ENCODE measurements at regions not wholly inside any gene's neighbourhood (a gene's known extent, or its start where the extent isn't known, plus 50 kb on each side); places are given as distances from the start of the nearest gene placed in this dataset.

GRCh38 chr5:162801235-162801634 is 636.2 kb upstream of the CCNG1 start:
- no TSS peak for BruUV-seq (replicated peaks)

GRCh38 chr5:162806195-162806594 is 631.2 kb upstream of the CCNG1 start:
- Histone ChIP-seq H3K4me3 (ENCODE audit: low read depth in 2 of 2, low read length in 2 of 2) (no peak overlapping the region), H3K27me3 (ENCODE audit: control insufficient read depth, insufficient read depth, low read length) (no peaks in the 10 kb centered on the region), H3K27ac (ENCODE audit: low read length) (no peak overlapping the region), H3K4me1 (ENCODE audit: control insufficient read depth, insufficient read depth, low read length) (no peaks in the 10 kb centered on the region), H3K36me3 (ENCODE audit: control insufficient read depth, insufficient read depth, low read length) (no peaks in the 10 kb centered on the region), H3K9me3 (ENCODE audit: control insufficient read depth, insufficient read depth, low read depth, low read length) (no peaks in the 10 kb centered on the region; the same call in 1 of the 2 replicates)
- intact Hi-C loops (cut with micrococcal nuclease; ENCODE audit: unreplicated experiment) (no loop called here), in situ Hi-C loops (cut with HindIII; ENCODE audit: low pct_unique_long_range_greater_than_20kb, low sequenced_read_pairs) (no loop called here)
- TF ChIP-seq SIN3A (IDR thresholded peaks at IDR 0.05; ENCODE audit: borderline replicate concordance, insufficient read depth, low read depth, low read length) = no peak
- TF ChIP-seq TCF7L2 (IDR thresholded peaks at IDR 0.05; ENCODE audit: low read depth, low read length) = no peak
- no peak for TF ChIP-seq CTCF (IDR thresholded peaks at IDR 0.05)
- no peak for TF ChIP-seq REST (IDR thresholded peaks at IDR 0.05; ENCODE audit: insufficient read depth in 1 of 2, low read depth in 2 of 2, low read length in 1 of 2)
- no peak for TF ChIP-seq POLR2AphosphoS5 (IDR thresholded peaks at IDR 0.05; ENCODE audit: low read depth, low read length)
- DNase-seq (ENCODE audit: low read depth, low spot score) = no peak
- ChIA-PET POLR2A (no interaction called here), CTCF (no interaction called here)
- BruUV-seq (replicated peaks) = no TSS peak
- no peak for ATAC-seq

More at GRCh38 chr5:162801235-162801634, 636.2 kb upstream of the CCNG1 start:
- Histone ChIP-seq H3K27ac (ENCODE audit: low read length) (no peak overlapping the region), H3K27me3 (ENCODE audit: control insufficient read depth, insufficient read depth, low read length) (no peaks in the 10 kb centered on the region), H3K4me3 (ENCODE audit: low read depth in 2 of 2, low read length in 2 of 2) (no peak overlapping the region), H3K9me3 (ENCODE audit: control insufficient read depth, insufficient read depth, low read depth, low read length) (peaks cover 2% of the 10 kb centered on the region; the same call in 1 of the 2 replicates), H3K4me1 (ENCODE audit: control insufficient read depth, insufficient read depth, low read length) (no peaks in the 10 kb centered on the region), H3K36me3 (ENCODE audit: control insufficient read depth, insufficient read depth, low read length) (no peaks in the 10 kb centered on the region)
- no peak for TF ChIP-seq SIN3A (IDR thresholded peaks at IDR 0.05; ENCODE audit: borderline replicate concordance, insufficient read depth, low read depth, low read length)
- ATAC-seq (no peak), DNase-seq (ENCODE audit: low read depth, low spot score) (no peak)
- intact Hi-C loops (cut with micrococcal nuclease; ENCODE audit: unreplicated experiment) = no loop called here
- in situ Hi-C loops (cut with HindIII; ENCODE audit: low pct_unique_long_range_greater_than_20kb, low sequenced_read_pairs) = no loop called here
- CTCF ChIA-PET = no interaction called here
- POLR2A ChIA-PET = no interaction called here

GRCh38 chr5:162811071-162811470 is 626.3 kb upstream of the CCNG1 start:
- intact Hi-C loops (cut with micrococcal nuclease; ENCODE audit: unreplicated experiment) (no loop called here), in situ Hi-C loops (cut with HindIII; ENCODE audit: low pct_unique_long_range_greater_than_20kb, low sequenced_read_pairs) (no loop called here)
- no peaks in the 10 kb centered on the region for H3K9me3 ChIP-seq (ENCODE audit: control insufficient read depth, insufficient read depth, low read depth, low read length)
- no peak for TF ChIP-seq SIN3A (IDR thresholded peaks at IDR 0.05; ENCODE audit: borderline replicate concordance, insufficient read depth, low read depth, low read length)
- TF ChIP-seq POLR2AphosphoS5 (IDR thresholded peaks at IDR 0.05; ENCODE audit: low read depth, low read length) = no peak
- no peak for TF ChIP-seq TCF7L2 (IDR thresholded peaks at IDR 0.05; ENCODE audit: low read depth, low read length)
- TF ChIP-seq CTCF (IDR thresholded peaks at IDR 0.05) = no peak
- no peak for TF ChIP-seq REST (IDR thresholded peaks at IDR 0.05; ENCODE audit: insufficient read depth in 1 of 2, low read depth in 2 of 2, low read length in 1 of 2)
- H3K27me3 ChIP-seq (ENCODE audit: control insufficient read depth, insufficient read depth, low read length) = no peaks in the 10 kb centered on the region
- no peak for DNase-seq (ENCODE audit: low read depth, low spot score)
- H3K27ac ChIP-seq (ENCODE audit: low read length) = no peak overlapping the region
- no peak for ATAC-seq
- BruUV-seq (replicated peaks) = no TSS peak
- ChIA-PET POLR2A (no interaction called here), CTCF (no interaction called here)
- H3K4me3 ChIP-seq (ENCODE audit: low read depth in 2 of 2, low read length in 2 of 2) = no peak overlapping the region
- no peaks in the 10 kb centered on the region for H3K36me3 ChIP-seq (ENCODE audit: control insufficient read depth, insufficient read depth, low read length)
- H3K4me1 ChIP-seq (ENCODE audit: control insufficient read depth, insufficient read depth, low read length) = no peaks in the 10 kb centered on the region

Measured in Panc1 (cell line).